Caki2 (cell line): ENCODE measurements at regions not wholly inside any gene's neighbourhood (a gene's known extent, or its start where the extent isn't known, plus 50 kb on each side); places are given as distances from the start of the nearest gene placed in this dataset.

Source experiments
- DNase-seq: peaks from one replicate; pipeline ENCODE4 v3.0.0-alpha.2; 2015; ENCODE audit warnings: low read depth
- in situ Hi-C: cut with HindIII; loops from 2 replicates; pipeline ENCODE4 v1.10.0; 2016; ENCODE audit warnings: low sequenced_read_pairs, low pct_unique_long_range_greater_than_20kb, mixed read lengths

DNA sequence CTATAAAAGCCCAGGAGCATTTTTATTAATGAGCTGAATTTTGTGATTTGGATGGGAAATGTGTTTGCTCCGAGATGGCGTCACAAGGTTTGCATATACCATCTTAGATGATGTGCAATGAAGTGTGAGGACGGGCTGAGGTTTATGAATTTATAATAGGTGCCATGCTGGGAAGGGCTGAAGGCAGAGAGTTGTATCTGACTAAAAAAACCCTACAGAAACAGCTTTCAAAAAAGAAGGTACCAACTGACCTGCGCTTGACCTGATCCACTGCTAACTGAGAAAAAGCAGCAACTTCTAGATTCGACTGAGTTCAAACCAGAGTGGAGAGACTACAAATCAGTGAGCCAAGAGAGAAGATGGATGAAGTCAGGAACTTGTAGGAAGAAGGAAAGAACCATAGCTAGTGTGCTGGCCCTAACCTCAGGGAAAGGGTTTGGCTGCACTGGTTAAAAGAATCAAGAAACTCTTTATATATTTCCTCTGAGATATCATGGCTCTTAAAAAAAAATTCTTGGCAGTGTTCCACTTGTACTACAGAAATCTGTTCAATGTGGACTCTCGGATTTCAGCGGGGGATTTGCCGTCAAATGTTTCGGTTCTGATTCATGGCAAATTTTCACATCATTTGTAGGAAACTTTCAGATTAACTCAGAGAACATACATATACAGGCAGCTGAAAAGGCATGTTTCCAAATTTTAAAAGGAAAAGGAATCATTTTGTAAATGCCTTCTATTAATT lies 56.5 kb upstream of the HDGFL1 start:
- in situ Hi-C loops, result no loop called here

DNA sequence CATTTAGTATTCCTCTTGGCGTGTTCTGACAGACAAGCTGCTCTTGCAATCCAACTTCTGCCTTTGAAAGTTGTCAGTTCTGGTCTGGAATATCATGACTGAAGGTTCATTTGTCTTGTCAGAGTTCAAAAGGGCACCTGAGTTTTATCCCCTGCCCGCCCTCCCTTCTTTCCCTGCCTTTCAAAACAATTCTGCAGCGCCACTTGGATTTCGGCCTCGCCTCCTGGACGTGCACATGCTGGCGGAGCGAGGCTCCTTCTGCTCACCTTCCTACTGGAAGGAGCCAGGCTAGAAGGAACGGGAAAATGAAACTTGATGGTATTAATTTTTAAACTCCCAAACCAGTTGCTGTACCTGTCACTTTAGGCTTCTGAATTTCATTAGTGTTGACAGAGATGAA lies 55.7 kb upstream of the HDGFL1 start:
- in situ Hi-C loops, result no loop called here
- DNase-seq, result no peak

More for the DNA sequence above, 56.5 kb upstream of the HDGFL1 start:
- DNase-seq, result no peak

DNA sequence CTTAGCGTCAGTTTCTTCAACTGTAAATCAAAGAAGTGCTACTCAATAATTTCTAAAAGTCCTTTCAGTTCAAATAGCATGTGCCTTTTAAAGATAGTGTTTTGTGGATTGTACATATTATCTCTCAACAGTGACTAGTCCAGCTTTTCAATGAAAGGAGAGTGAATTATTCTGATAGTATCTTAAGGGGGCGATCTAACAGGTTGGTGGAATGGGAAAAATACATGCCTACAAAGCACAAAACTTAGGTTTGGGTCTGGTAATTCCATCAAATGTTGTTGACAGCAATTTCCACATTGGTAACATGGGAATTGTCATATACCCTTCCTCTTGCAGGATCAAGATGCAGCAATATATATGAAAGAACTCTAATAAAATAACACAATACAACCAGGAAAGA lies 50.1 kb upstream of the HDGFL1 start:
- in situ Hi-C loops, result no loop called here
- DNase-seq, result no peak
